22Rv1 (cell line): ENCODE measurements at regions not wholly inside any gene's neighbourhood (a gene's known extent, or its start where the extent isn't known, plus 50 kb on each side); places are given as distances from the start of the nearest gene placed in this dataset.

Experiments used
- H3K27ac ChIP-seq: fragments of 450-650 bp; 2 replicates; pipeline ENCODE4 v1.5.1; 2017
- ZFX ChIP-seq: fragments of 450-650 bp; IDR thresholded peaks from 2 replicates; pipeline ENCODE4 v1.6.1; 2017; ENCODE audit warnings: antibody characterized with exemption, borderline replicate concordance
- TF ChIP-seq, protein P1 (sequence below): fragments of 450-650 bp; IDR thresholded peaks from 2 replicates; pipeline ENCODE4 v1.5.1; 2017; ENCODE audit warnings: mild to moderate bottlenecking

DNA sequence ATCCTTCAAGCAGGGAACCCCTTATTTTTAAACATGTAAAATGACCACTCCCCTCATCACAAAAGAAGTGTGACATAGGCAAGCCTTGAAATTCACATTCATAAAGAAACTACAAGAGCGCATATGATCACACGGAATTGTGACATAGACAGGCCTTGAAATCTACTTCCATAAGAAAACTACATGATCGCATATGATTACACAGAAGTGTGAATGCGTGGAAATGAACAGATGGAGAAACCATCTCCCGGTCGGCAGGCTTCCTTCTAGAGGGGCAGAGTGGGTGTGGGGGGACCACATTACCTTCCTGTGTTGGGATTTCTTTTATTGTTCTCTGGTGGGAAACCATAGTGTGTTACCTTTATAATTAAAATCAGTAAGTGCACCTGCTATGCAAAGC, 285.1 kb upstream of the ADARB2 start:
- no peak for TF ChIP-seq ZFX
- TF ChIP-seq, protein P1, sequence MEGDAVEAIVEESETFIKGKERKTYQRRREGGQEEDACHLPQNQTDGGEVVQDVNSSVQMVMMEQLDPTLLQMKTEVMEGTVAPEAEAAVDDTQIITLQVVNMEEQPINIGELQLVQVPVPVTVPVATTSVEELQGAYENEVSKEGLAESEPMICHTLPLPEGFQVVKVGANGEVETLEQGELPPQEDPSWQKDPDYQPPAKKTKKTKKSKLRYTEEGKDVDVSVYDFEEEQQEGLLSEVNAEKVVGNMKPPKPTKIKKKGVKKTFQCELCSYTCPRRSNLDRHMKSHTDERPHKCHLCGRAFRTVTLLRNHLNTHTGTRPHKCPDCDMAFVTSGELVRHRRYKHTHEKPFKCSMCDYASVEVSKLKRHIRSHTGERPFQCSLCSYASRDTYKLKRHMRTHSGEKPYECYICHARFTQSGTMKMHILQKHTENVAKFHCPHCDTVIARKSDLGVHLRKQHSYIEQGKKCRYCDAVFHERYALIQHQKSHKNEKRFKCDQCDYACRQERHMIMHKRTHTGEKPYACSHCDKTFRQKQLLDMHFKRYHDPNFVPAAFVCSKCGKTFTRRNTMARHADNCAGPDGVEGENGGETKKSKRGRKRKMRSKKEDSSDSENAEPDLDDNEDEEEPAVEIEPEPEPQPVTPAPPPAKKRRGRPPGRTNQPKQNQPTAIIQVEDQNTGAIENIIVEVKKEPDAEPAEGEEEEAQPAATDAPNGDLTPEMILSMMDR = no peak
- H3K27ac ChIP-seq = no peak overlapping the region

DNA sequence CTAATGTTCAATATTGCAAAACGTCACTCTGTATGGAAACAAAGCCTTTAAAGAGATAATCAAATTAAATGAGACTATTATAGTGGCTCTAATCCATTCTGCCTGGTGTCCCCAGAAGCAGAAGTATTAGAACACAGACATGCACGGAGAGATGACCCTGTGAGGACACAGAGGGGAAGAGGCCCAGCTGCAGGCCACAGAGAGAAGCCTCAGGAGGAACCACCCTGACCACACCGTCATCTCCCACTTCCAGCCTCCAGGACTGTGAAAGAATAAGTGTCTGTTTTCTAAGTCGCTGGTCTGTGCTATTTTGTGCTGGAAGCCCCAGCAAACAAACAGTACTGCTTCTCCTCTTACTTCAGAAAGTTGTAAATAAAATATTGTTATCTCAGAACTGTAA, 283.5 kb upstream of the ADARB2 start:
- H3K27ac ChIP-seq = no peak overlapping the region
- TF ChIP-seq ZFX = no peak
- TF ChIP-seq, protein P1 = no peak

DNA sequence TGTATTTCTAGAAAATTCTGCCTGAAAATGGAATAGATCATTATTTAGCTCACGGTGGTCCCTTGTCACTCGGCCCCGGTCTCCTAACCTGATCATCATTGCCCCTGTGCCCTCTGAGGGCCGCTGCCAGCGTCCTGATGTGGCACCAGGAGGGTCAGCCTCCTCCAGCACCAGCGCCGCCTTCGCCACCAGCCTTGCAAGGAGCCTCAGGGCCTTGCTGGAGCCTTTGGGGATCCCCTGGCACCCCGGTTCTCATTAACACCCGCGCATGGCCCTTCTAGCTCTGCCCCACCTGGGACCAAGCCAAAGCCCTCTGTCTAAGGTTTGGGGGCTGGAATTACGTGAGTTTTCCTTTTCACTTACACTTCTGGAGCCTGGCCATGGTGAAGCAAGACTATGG, 282.5 kb upstream of the ADARB2 start:
- H3K27ac ChIP-seq = no peak overlapping the region

DNA sequence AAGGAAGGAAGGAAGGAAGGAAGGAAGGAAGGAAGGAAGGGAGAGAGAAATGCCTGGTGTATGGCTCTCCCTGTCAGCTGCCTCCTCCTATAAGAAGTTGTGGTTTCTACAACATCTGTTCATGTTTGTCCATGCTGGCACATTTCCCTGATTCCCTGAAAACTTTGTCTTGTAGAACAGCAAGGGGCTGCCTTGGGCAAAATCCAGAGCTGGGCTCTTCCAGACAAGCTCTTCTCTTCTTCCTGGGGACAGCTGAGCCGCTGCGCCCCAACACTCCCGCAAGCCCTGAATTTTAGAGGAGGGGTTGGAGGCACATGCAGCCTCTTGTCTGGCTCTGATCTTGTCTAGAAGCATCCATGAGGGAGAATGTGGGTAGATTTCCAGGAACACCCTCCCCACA, 282.0 kb upstream of the ADARB2 start:
- TF ChIP-seq, protein P1 = no peak
- TF ChIP-seq ZFX = no peak
- no peak overlapping the region for H3K27ac ChIP-seq

More for the DNA sequence above, 282.5 kb upstream of the ADARB2 start:
- TF ChIP-seq, protein P1 = no peak
- TF ChIP-seq ZFX = no peak

DNA sequence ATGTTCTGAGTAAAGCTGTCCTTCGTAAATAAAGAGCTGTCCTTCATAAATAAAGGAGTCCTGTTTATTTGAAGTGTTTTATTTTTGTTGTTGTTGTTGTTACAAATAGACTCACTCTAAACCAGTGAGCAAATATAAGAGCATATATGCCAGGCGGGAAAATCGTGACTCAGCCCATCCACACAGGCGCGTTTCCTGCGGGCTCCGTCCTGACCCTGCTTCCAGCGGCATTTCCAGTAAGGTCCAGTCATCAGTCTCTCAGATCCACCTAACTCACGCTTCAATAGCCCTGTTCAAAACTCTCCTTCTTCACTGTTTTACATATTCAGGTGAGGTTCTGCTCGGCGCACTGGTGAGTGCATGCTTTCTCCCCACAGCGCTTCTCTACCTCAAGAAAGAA, 277.2 kb upstream of the ADARB2 start:
- TF ChIP-seq, protein P1 = no peak
- TF ChIP-seq ZFX = no peak
- H3K27ac ChIP-seq = no peak overlapping the region

DNA sequence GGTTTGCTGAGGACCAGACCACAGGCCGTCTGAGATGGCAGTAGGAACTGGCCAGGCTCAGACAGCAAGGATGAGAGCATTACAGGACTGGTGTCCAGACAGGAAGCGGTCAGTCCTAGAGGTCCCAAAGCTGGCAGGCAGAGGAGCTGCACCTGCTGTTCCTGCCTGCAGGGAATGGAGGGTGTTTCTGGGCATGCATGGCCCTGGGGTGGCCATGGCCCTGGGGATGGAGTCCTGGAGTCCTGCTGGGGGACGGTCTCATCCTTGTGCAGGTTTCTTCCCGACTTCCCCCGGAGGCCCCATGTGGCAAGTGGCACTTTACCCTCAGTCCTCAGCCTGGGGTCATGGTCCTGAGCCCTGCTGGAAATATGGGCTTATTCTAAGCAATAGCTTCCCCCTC, 274.9 kb upstream of the ADARB2 start:
- no peak overlapping the region for H3K27ac ChIP-seq
- TF ChIP-seq, protein P1 = no peak
- TF ChIP-seq ZFX = no peak

DNA sequence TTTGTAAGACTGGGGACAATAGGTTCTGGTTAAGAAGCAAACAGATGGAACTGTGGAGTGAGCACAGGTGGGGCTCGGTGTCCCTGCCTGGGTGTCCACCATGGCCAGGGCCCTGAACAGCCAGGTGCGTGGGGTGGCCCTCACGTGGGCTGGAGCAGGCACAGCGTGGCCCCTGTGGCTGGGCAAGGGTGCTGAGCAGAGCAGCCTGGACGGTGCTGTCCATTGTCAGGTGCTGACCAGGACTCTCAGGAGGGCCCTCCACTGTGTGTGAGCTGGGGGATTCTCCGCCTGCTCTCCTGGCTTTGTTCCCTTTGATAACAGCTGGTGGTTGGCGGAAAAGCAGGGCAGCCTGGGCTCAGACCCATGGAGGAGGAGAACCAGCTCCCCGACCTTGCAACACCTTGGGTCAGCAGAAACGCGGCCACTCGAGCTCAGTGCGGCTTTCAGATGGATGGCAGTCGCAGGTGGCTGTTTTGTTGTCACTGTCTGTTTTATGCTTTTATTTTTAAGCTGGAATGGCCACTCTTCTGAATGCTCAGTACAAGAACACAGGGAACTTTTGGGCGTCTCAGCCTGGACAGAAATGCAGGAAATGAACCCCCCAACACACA, 273.9 kb upstream of the ADARB2 start:
- TF ChIP-seq, protein P1 = no peak
- TF ChIP-seq ZFX = no peak
- H3K27ac ChIP-seq = no peak overlapping the region
